ENCODE measurements at regions not wholly inside any gene's neighbourhood (a gene's known extent, or its start where the extent isn't known, plus 50 kb on each side); places are given as distances from the start of the nearest gene placed in this dataset.

GRCh38 chrX:25131055-25131454, 115.3 kb upstream of the ARX start:
- DNase-seq (ENCODE audit: extremely low spot score), result no peak
- ChIA-PET POLR2A (no interaction called here), CTCF (interaction anchor here (0.9 kb wide), 1 partner anchor 12 kb away, joined by 3 read pairs; no protein-coding TSS in a partner anchor)

GRCh38 chrX:25130619-25131018, 114.9 kb upstream of the ARX start:
- DNase-seq (ENCODE audit: extremely low spot score), result no peak
- TF ChIP-seq NFRKB (IDR thresholded peaks at IDR 0.05) (no peak), L3MBTL2 (conservative IDR thresholded peaks at IDR 0.05) (no peak), SUZ12 (IDR thresholded peaks at IDR 0.05) (no peak), HDGF (IDR thresholded peaks at IDR 0.05; ENCODE audit: borderline replicate concordance) (no peak), FOXM1 (IDR thresholded peaks at IDR 0.05; ENCODE audit: borderline replicate concordance) (no peak), ZNF384 (IDR thresholded peaks at IDR 0.05) (no peak), FOXK2 (IDR thresholded peaks at IDR 0.05) (no peak), FOXA1 (IDR thresholded peaks at IDR 0.05) (no peak), BHLHE40 (IDR thresholded peaks at IDR 0.05; ENCODE audit: borderline replicate concordance) (no peak), LEF1 (IDR thresholded peaks at IDR 0.05; ENCODE audit: borderline replicate concordance) (no peak), TARDBP (IDR thresholded peaks at IDR 0.05) (no peak), CTBP1 (IDR thresholded peaks at IDR 0.05; ENCODE audit: borderline replicate concordance) (no peak), ARNT (IDR thresholded peaks at IDR 0.05) (no peak)
- ChIA-PET CTCF (interaction anchor here (0.9 kb wide), 1 partner anchor 13 kb away, joined by 3 read pairs; no protein-coding TSS in a partner anchor), POLR2A (no interaction called here)

More at GRCh38 chrX:25131055-25131454, 115.3 kb upstream of the ARX start:
- TF ChIP-seq SP1 (IDR thresholded peaks at IDR 0.05) (no peak), HDGF (IDR thresholded peaks at IDR 0.05; ENCODE audit: borderline replicate concordance) (no peak), FOXA1 (IDR thresholded peaks at IDR 0.05) (no peak), ZNF384 (IDR thresholded peaks at IDR 0.05) (no peak), ARNT (IDR thresholded peaks at IDR 0.05) (no peak), CTBP1 (IDR thresholded peaks at IDR 0.05; ENCODE audit: borderline replicate concordance) (no peak)

GRCh38 chrX:25125483-25125882, 109.7 kb upstream of the ARX start:
- ChIA-PET CTCF (no interaction called here), POLR2A (no interaction called here)
- no peak for TF ChIP-seq ZNF384 (IDR thresholded peaks at IDR 0.05)
- TF ChIP-seq FOXM1 (IDR thresholded peaks at IDR 0.05; ENCODE audit: borderline replicate concordance), result no peak
- TF ChIP-seq PKNOX1 (IDR thresholded peaks at IDR 0.05), result no peak
- no peak for DNase-seq (ENCODE audit: extremely low spot score)

GRCh38 chrX:25124391-25124790, 108.6 kb upstream of the ARX start:
- TF ChIP-seq ARNT (IDR thresholded peaks at IDR 0.05) (no peak), FOXM1 (IDR thresholded peaks at IDR 0.05; ENCODE audit: borderline replicate concordance) (no peak), ZNF384 (IDR thresholded peaks at IDR 0.05) (no peak), ELF4 (IDR thresholded peaks at IDR 0.05) (no peak), NFRKB (IDR thresholded peaks at IDR 0.05) (no peak), FOXA1 (IDR thresholded peaks at IDR 0.05) (no peak), HDGF (IDR thresholded peaks at IDR 0.05; ENCODE audit: borderline replicate concordance) (no peak), BHLHE40 (IDR thresholded peaks at IDR 0.05; ENCODE audit: borderline replicate concordance) (no peak), TARDBP (IDR thresholded peaks at IDR 0.05) (no peak), FOXK2 (IDR thresholded peaks at IDR 0.05) (no peak), CTBP1 (IDR thresholded peaks at IDR 0.05; ENCODE audit: borderline replicate concordance) (no peak), SP1 (IDR thresholded peaks at IDR 0.05) (no peak), L3MBTL2 (conservative IDR thresholded peaks at IDR 0.05) (no peak), SUZ12 (IDR thresholded peaks at IDR 0.05) (no peak), PKNOX1 (IDR thresholded peaks at IDR 0.05) (no peak), LEF1 (IDR thresholded peaks at IDR 0.05; ENCODE audit: borderline replicate concordance) (no peak)
- ChIA-PET POLR2A (no interaction called here), CTCF (interaction anchor here (0.6 kb wide), 1 partner anchor 753 kb away, joined by 4 read pairs; no protein-coding TSS in a partner anchor)

GRCh38 chrX:25112156-25112555, 96.4 kb upstream of the ARX start:
- DNase-seq (ENCODE audit: extremely low spot score), result no peak
- CTCF ChIA-PET, result no interaction called here
- POLR2A ChIA-PET, result no interaction called here
- TF ChIP-seq HDGF (IDR thresholded peaks at IDR 0.05; ENCODE audit: borderline replicate concordance), result no peak
- TF ChIP-seq LEF1 (IDR thresholded peaks at IDR 0.05; ENCODE audit: borderline replicate concordance), result no peak
- TF ChIP-seq FOXK2 (IDR thresholded peaks at IDR 0.05), result no peak
- TF ChIP-seq L3MBTL2 (conservative IDR thresholded peaks at IDR 0.05), result no peak
- no peak for TF ChIP-seq ZNF384 (IDR thresholded peaks at IDR 0.05)
- TF ChIP-seq ELF4 (IDR thresholded peaks at IDR 0.05), result no peak
- no peak for TF ChIP-seq ARNT (IDR thresholded peaks at IDR 0.05)
- TF ChIP-seq CTBP1 (IDR thresholded peaks at IDR 0.05; ENCODE audit: borderline replicate concordance), result no peak
- TF ChIP-seq TARDBP (IDR thresholded peaks at IDR 0.05), result no peak
- no peak for TF ChIP-seq SP1 (IDR thresholded peaks at IDR 0.05)
- TF ChIP-seq FOXA1 (IDR thresholded peaks at IDR 0.05), result no peak
- TF ChIP-seq SUZ12 (IDR thresholded peaks at IDR 0.05), result no peak
- TF ChIP-seq NFRKB (IDR thresholded peaks at IDR 0.05), result no peak
- no peak for TF ChIP-seq BHLHE40 (IDR thresholded peaks at IDR 0.05; ENCODE audit: borderline replicate concordance)
- TF ChIP-seq PKNOX1 (IDR thresholded peaks at IDR 0.05), result no peak

More at GRCh38 chrX:25124391-25124790, 108.6 kb upstream of the ARX start:
- DNase-seq (ENCODE audit: extremely low spot score), result no peak

GRCh38 chrX:25108481-25108880, 92.7 kb upstream of the ARX start:
- no peak for TF ChIP-seq SP1 (IDR thresholded peaks at IDR 0.05)
- TF ChIP-seq ARNT (IDR thresholded peaks at IDR 0.05), result no peak
- no peak for TF ChIP-seq PKNOX1 (IDR thresholded peaks at IDR 0.05)
- no peak for TF ChIP-seq BHLHE40 (IDR thresholded peaks at IDR 0.05; ENCODE audit: borderline replicate concordance)
- no peak for TF ChIP-seq LEF1 (IDR thresholded peaks at IDR 0.05; ENCODE audit: borderline replicate concordance)
- no peak for TF ChIP-seq FOXM1 (IDR thresholded peaks at IDR 0.05; ENCODE audit: borderline replicate concordance)
- TF ChIP-seq NFRKB (IDR thresholded peaks at IDR 0.05), result no peak
- no peak for TF ChIP-seq FOXK2 (IDR thresholded peaks at IDR 0.05)
- TF ChIP-seq L3MBTL2 (conservative IDR thresholded peaks at IDR 0.05), result no peak
- no peak for TF ChIP-seq HDGF (IDR thresholded peaks at IDR 0.05; ENCODE audit: borderline replicate concordance)
- TF ChIP-seq ELF4 (IDR thresholded peaks at IDR 0.05), result no peak
- no peak for TF ChIP-seq CTBP1 (IDR thresholded peaks at IDR 0.05; ENCODE audit: borderline replicate concordance)
- no peak for DNase-seq (ENCODE audit: extremely low spot score)
- ChIA-PET CTCF (interaction anchor here (0.6 kb wide), 2 partner anchors 45 to 585 kb away, joined by 4 to 8 read pairs; no protein-coding TSS in a partner anchor), POLR2A (no interaction called here)

Data from HEK293T (cell line).